Stimulated activated CD4-positive, alpha-beta T cell treated with anti-CD3 and anti-CD28 coated beads, Interleukin-15, amount 100 ng/mL, for 24 hours (primary cell): ENCODE measurements at regions not wholly inside any gene's neighbourhood (a gene's known extent, or its start where the extent isn't known, plus 50 kb on each side); places are given as distances from the start of the nearest gene placed in this dataset.

ENCODE experiments used
- DNase-seq: peaks from one replicate; pipeline ENCODE4 v3.0.0-alpha.2; 2020

GRCh38 chr2:120461546-120462537 lies 115.9 kb downstream of the INHBB start:
- DNase-seq, result no peak

- DNase-seq, result no peak
Observed at GRCh38 chr2:120463527-120463926, 117.6 kb downstream of the INHBB start.

GRCh38 chr2:120463996-120464395 lies 118.1 kb downstream of the INHBB start:
- no peak for DNase-seq

GRCh38 chr2:120464448-120464931 lies 118.6 kb downstream of the INHBB start:
- no peak for DNase-seq

- DNase-seq, result no peak
Observed at GRCh38 chr2:120465012-120465700, 119.2 kb downstream of the INHBB start.

- no peak for DNase-seq
Observed at GRCh38 chr2:120465701-120465988, 119.7 kb downstream of the INHBB start.

GRCh38 chr2:120465989-120466703 lies 120.2 kb downstream of the INHBB start:
- DNase-seq, result no peak

- no peak for DNase-seq
Observed at GRCh38 chr2:120466704-120467054, 120.7 kb downstream of the INHBB start.

GRCh38 chr2:120468136-120468535 lies 122.2 kb downstream of the INHBB start:
- no peak for DNase-seq

- no peak for DNase-seq
Observed at GRCh38 chr2:120469426-120469825, 123.5 kb downstream of the INHBB start.

- DNase-seq, result no peak
Observed at GRCh38 chr2:120470041-120470965, 124.4 kb downstream of the INHBB start.

- no peak for DNase-seq
Observed at GRCh38 chr2:120471166-120471565, 125.2 kb downstream of the INHBB start.

- DNase-seq, result no peak
Observed at GRCh38 chr2:120472031-120472430, 126.1 kb downstream of the INHBB start.

- DNase-seq, result no peak
Observed at GRCh38 chr2:120472891-120473309, 127.0 kb downstream of the INHBB start.

GRCh38 chr2:120473522-120474271 lies 127.8 kb downstream of the INHBB start:
- no peak for DNase-seq

GRCh38 chr2:120474486-120474885 lies 128.6 kb downstream of the INHBB start:
- no peak for DNase-seq

- no peak for DNase-seq
Observed at GRCh38 chr2:120476141-120476540, 130.2 kb downstream of the INHBB start.

- no peak for DNase-seq
Observed at GRCh38 chr2:120477198-120477597, 131.3 kb downstream of the INHBB start.

GRCh38 chr2:120477831-120478481 lies 132.0 kb downstream of the INHBB start:
- DNase-seq, result no peak

GRCh38 chr2:120480346-120480902 lies 134.5 kb downstream of the INHBB start:
- no peak for DNase-seq
